Stimulated activated CD8-positive, alpha-beta memory T cell treated with anti-CD3 and anti-CD28 coated beads, Interleukin-2, amount 100 ng/mL, for 48 hours (primary cell): ENCODE measurements at regions not wholly inside any gene's neighbourhood (a gene's known extent, or its start where the extent isn't known, plus 50 kb on each side); places are given as distances from the start of the nearest gene placed in this dataset.

Experiments used
- DNase-seq, 2 donors: peaks; one replicate each; pipeline ENCODE4 v3.0.0-alpha.2; 2020; ENCODE audit warnings: low read depth in 2 of 2

DNA sequence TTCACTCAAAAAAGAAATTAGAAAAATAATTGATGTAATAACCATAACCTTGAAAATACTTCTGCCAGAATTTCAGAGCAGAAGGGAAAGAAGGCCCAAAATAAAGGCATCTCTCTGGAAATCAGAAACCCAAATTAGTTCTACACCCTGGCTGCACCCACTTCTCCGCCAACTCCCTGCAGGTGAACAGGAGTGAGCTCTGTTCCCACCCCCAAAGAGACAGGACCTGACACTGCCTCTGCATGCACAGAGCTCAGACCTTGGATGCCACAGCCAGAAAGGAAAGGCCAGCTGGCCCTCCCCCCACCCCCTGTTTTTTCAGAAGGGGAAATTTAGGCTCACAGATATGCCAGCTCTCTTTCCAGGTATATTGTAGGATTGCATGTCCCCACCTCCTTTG, 228.2 kb downstream of the BCL11B start:
- DNase-seq: no peak

DNA sequence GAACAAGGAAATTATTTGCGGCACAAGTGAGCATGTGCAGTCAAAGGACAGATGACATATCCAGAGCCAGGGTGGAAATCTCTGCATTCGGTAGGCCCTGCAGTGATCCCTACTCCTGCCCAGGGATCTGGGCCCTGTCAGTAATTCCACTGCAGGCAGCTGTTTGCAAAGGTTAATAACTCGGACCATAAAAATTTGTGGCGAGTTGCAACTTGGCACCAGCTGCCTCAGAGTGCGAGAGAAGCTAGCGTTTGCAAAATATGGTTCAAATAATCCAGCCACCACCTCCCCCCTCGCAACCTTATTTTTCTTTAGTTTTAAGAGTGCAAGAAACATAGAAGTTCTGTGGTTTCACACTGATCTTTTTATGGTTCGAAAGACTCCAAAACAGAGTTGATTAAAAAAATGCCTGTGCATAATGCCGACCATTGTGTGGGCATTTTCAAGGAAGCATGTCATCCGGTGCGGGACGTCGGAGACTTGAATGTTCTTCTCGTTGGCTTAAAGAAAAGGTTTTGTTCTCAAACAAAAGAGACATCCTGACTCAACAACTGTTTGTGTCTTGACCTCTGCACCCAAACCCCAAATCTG, 224.5 kb downstream of the BCL11B start:
- no peak for DNase-seq

DNA sequence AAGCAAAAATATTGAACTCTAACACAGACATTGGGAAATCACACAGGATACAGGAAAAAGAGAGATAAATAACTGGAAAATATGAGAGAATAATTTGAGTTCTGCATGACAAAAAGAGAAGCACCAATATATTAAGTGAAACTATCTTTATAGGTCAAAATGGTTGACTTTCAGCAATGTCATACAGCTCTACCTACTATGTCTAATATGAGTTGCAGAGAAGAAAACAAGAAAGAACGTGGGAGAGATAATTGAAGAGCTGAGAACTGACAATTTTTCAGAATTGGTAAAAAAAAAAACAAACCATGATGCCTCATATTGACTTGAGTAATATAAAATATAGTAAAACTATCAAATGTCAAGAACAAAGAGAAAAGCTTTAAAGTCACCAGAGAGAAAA, 221.7 kb downstream of the BCL11B start:
- no peak for DNase-seq

DNA sequence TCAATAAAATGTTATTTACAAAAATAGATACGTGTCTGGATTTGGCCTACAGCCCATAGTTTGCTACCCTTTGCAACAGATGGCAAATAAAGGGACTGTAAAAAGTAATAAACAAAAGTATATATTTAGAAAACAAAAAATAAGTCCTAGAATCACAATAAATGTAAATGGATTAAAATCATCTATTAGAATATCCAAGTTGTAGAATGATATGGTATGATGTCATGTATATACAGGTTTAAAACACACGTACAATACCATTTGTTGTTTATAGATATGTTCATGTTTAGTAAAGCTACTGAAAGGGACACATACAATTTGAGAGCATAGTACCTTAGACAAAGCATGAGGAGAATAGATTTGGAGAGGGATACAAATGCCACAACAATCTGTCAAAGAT, 219.5 kb downstream of the BCL11B start:
- DNase-seq: no peak

- DNase-seq: no peak
These were observed 217.0 kb downstream of the BCL11B start for GRCh38 chr14:99055019-99055418.

DNA sequence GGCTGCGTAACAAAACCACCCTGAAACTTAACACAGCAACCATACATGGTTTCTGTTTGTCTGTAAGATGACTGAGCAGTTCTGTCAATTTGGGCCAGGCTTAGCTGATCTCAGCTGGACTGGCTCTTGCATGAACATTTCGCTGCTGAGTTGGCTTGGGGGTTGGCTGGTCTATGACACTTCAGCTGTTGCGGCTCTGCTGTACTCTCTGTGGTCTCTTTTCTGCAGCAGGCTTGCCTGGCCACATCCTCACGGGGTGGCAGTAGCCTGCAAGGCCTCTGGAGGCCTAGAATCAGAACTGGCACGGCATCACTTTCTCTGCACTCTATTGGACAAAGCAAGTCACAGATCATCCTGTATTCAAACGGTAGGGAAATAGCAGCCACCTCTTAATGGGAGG, 216.2 kb downstream of the BCL11B start:
- DNase-seq: peak; percentile 39

DNA sequence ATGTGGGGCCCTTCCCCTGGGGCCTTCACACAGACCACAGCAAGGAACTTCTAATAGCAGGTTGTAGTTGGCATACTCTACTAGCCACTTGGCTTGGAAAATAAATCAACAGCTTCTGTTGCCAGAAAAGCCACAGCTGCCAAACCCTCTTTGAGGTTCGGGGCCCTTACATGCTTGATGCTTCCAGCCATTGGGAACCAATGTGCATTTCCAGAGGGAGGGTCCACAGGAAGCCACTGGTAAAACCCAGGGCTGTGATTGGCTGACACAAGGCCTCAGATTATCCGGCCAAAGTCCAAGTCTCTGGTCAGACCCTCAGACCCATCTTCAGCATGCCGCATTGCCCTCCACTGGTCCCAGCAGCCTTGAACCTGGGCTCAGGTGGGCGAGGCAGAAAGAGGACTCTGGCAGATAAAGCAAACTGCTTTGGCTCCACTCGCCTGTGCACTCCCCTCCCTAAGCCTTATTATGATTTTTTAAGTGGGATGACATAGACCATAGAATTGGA, 214.4 kb downstream of the BCL11B start:
- DNase-seq: no peak

DNA sequence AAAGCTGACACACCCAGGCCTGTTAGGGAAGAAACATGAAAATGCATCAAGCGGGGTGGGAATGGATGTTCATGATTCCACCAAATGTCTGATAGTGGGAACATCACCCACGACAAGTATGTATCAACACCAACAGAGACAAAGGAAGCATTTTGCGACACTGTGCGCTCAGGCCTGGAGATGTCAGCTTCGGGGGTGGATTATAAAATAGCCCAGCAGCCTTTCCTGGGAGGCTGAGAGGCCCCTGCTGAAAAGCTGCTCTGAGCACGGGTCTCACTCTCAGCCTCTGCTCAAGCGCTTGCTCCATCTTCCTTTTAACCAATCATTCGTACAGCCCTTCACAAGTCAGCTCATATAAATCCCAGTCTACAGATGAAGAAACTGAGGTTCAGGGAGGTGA, 213.5 kb downstream of the BCL11B start:
- DNase-seq: no peak

DNA sequence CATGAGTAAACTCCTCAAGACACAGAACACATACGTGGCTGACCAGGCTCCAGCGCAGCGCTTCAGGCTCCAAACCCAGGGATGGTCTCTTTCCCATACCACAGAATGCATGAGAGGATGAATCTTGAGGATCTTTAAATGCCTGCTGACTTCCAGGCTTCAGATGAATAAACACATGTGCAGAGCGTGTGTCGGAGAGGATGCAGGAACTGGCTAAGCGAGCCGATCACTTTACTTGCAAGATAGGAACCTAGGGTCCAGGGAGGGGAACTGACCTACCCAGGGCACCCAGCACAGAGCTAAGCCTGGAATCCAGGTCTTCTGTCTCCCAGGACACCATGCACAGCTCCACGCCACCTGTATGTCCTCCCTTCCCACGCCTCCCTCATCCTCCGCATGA, 209.8 kb downstream of the BCL11B start:
- no peak for DNase-seq

DNA sequence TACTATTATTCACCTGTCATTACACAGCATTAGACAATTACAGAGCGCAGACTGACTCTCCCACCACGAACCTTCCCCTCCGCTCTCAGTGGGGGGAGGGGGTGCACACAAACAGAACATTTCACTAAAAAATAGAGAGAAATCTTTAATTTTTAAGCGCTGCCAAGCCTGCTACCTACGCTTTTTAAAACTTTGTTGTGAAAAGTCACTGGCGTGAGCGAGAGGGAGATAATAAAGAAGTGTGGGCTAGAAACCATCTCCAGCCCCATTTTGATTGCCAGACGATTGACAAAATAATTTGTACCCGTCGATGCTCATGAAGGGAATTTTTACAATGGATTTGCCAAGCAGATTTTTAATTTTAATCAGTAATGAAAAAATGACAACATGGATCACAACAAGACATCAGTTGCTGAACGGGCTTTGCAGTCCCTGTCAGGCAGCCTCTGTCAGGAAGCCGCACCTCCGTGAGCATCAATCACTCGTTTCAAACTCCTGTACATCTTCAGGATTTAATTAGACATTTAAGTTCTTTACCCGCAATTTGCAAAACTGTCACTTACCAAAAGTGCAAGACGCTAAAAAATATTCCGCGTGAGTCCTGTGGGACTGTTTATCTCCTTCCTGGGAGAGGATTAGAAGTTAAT, 209.1 kb downstream of the BCL11B start:
- DNase-seq: no peak

DNA sequence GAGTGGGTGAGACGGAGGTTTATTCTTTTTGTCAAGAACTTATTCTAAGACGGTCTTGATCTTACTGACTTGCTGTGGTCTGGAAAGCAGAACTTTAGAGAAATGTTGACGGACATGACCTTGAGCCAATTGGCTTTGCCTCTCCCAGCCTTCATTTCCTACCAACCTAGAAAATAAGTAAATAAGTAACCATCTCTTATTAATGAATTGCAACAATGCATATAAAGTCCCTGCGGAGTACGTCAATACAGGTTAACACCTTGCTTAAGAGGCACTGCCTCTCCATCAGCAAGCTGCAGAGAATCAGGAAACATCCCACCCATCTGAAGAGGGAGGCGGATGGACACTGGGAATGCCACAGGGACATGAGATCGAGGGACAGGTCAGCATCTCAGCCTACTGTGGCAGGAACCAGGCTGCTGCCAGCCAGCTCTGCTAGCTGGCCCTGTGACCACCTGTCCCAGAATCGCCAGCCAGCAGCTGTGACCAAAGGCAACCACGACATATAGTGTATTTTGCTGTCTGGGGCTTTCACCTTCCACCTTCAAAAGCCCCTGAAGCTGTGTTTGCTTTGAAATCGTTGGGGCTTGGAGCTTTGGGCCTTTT, 208.3 kb downstream of the BCL11B start:
- no peak for DNase-seq

- DNase-seq: no peak
These were observed 207.6 kb downstream of the BCL11B start for GRCh38 chr14:99064262-99064954.

- no peak for DNase-seq
These were observed 206.4 kb downstream of the BCL11B start for GRCh38 chr14:99065551-99065950.

DNA sequence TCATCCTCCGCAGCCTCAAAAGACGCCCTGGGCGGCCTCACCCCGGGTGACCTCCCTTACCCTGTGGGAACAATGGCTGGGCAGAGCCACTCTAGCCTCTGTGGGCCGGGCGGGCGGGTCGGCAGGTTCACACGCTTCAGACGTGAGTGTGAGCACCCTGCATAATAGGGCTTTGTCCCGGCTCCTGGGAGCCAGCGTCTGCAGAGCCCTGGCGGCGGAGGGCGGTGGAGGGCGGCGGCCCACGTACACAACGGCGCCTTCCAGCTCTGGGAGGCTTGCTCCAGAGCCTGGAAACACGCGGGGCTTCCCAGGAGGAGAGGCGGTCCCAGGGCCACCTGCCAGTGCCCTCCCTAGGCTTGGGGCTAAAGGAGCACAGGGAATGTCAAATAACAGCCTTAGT, 205.6 kb downstream of the BCL11B start:
- DNase-seq: no peak

DNA sequence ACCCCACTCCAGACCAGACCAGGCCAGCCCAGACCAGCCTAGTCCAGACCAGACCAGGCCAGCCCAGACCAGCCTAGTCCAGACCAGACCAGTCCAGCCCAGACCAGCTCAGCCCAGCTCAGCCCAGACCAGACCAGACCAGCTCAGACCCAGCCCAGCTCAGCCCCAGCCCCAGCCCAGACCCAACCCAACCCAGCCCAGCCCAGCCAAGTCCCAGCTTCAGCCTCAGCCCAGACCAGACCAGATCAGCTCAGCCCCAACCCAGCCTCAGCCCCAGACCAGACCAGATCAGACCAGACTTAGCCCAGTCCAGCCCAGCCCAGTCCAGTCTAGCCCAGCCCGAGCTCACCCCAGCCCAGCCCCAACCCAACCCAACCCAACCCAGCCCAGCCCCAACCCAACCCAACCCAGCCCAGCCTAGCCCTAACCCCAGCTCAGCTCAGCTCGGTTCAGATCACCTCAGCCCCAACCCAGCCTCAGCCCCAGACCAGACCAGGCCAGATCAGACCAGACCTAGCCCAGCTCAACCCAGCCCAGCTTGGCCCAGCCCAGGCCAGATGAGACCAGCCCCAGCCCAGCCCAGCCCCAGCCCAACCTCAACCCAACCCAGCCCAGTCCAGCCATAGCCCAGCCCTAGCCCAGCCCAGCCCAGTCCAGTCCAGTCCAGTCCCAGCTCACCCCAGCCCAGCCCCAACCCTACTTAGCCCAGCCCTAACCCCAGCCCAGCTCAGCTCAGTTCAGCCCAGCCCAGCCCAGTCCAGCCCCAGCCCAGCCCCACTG, 204.7 kb downstream of the BCL11B start:
- DNase-seq: no peak

DNA sequence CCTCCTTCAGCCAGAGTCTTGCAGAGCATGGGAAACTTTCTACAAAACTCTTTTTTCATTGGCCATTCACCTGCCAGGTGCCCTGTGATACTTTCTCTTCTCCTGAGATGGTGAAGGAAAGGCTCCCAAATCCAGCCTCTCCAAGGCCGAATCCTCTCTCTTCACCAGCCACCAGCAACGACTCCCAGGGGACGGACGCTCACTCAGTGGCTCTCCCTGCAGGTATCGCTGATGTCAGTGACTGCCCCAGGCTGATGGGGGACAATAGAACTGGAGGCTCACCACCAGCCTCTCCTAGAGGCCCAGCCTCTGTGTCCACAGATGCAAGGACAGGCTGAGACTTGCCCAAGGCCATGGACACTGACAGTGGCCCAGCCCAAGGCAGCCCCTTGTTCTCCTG, 204.1 kb downstream of the BCL11B start:
- DNase-seq: no peak

DNA sequence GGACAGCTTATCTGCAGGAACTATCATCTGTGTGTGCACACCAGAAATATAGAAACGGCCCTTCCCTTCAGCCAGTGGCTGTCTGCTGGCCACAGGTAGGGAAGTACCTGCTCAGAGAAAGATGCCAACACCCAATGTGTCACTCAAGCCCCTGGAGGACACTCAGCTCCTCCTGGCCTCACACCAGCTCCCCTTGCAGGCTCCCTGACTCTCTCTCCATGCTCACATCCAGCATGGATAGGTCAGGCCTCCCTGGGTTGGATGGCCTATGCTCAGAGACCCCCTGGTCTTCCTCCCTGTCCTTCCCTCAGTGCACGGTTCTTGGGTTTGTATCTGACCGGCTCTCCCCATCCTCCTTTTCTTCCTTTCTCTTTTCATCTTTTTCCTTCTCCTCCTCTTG, 202.1 kb downstream of the BCL11B start:
- no peak for DNase-seq

DNA sequence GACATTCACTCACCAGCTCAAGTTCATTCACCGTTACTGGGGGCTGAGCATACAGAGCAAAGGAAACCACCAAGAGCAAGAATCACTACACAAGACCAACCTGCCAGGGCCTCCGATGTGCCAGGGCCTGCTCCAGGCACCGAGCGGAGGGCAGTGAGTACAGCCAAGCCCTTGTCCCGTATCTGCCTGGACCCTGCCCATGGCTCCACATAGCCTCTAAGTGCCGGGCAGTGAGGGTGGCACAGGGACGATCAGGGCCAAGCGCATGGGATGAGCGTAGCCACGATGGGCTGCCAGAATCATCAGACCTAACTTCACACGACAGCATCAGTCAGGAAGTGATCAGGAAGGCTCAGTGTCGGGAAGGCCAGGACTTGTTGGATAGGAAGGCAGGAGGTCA, 199.6 kb downstream of the BCL11B start:
- DNase-seq: no peak

DNA sequence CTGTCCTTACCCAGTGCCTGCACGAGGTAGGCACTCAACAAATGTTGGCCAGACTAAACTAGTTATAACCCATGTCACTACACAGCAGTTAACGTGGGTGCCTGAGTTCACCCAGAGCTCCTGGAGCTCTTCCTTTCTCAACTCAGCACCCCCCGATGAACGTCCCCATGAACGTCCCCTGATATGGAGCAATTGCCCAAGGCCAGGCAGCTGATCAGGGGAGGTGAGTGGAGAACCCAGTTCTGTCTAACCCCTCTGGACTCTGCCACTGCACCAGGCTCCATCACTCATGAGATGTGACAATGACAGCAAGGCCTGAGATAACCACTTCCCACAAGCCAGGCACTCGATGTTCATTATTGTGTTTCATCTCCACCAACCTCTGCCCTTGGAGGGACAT, 199.0 kb downstream of the BCL11B start:
- no peak for DNase-seq

DNA sequence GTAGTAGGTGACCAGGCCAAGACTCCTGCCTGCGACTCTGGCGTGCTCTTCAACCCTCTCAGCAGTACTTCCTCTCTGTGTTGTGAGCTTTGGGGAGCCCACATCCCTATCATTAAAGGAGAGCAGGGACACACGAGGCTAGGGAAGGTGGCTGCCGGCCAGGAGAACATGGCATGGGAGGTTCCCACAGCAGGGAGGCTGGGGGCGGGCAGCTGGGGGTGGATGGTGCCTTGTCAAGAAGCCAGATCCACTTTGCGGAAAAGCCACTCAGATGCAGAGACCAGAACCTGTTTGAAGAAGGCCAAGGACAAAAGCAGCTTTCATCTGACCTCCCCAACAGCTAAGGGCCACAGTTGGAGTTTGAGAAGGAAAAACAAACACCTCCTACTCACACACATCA, 198.6 kb downstream of the BCL11B start:
- no peak for DNase-seq

DNA sequence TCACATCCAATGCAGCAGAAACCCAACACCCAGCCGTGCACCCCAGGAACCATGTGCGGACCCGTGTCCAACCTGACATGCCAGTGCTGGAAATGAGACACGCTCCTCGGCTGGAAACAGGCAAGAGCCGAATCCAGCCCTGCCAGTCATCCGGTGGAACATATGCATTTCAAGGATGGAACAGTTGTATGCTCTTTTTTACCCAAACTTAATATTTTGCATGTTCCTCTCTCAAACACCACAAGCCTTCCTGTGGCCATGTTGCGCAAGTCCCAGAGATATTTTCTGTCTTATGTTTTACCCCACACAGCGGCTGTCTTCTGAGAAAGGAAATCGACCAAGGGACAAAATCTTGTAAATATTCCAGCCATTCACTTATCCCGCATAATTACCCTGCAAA, 196.9 kb downstream of the BCL11B start:
- DNase-seq: no peak

- no peak for DNase-seq
These were observed 196.1 kb downstream of the BCL11B start for GRCh38 chr14:99075771-99076375.
